ENCODE measurements at regions not wholly inside any gene's neighbourhood (a gene's known extent, or its start where the extent isn't known, plus 50 kb on each side); places are given as distances from the start of the nearest gene placed in this dataset.

GRCh38 chr5:89315286-89316100 lies 432.5 kb upstream of the MEF2C start:
- TF ChIP-seq CTCF (IDR thresholded peaks at IDR 0.05) = no peak
- no peak for TF ChIP-seq ZFX (IDR thresholded peaks at IDR 0.05; ENCODE audit: borderline replicate concordance)
